VCaP (cell line): ENCODE measurements at regions not wholly inside any gene's neighbourhood (a gene's known extent, or its start where the extent isn't known, plus 50 kb on each side); places are given as distances from the start of the nearest gene placed in this dataset.

ENCODE experiments used
- H3K27ac ChIP-seq: fragments of 450-650 bp; 2 replicates; pipeline ENCODE4 v1.5.1; 2017
- CTCF ChIP-seq: fragments of 450-650 bp; conservative IDR thresholded peaks from 2 replicates; pipeline ENCODE4 v1.5.1; 2017; ENCODE audit warnings: mild to moderate bottlenecking, moderate library complexity

DNA sequence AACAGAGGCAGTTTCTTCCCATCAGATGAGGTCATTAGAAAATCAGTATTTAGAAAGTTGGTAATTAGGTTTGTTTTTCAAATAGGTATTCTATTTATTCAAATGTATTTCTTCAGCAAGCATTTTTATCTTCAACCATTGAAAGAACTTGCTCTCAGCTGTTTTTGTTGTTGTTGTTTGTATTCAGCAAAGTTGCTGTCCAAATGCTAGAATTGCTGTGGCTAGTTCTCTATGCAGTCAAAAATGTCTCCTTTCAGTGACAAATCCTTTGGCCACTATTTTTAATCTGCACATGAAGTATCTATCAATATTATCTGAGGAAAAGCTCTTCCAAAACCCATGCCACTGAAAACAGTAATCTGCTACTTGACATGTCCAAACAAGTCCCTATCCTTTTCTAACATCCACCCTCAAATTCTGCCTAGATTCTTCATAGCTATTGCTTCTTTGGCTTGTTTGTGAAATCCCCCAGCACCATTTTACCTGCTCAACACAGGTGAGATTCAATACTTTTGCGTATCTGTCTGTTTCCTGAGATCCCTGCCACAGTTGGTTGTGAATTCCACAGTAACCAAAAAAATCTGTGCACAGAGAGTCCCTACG is 1005.4 kb downstream of the GRIK2 start:
- TF ChIP-seq CTCF = no peak
- no peak overlapping the region for H3K27ac ChIP-seq

- no peak for TF ChIP-seq CTCF
- no peak overlapping the region; the same call in 1 of the 2 replicates for H3K27ac ChIP-seq
Measured at GRCh38 chr6:102390541-102390940, 997.0 kb downstream of the GRIK2 start.

- no peak overlapping the region for H3K27ac ChIP-seq
- TF ChIP-seq CTCF = no peak
Measured at GRCh38 chr6:102389994-102390393, 996.5 kb downstream of the GRIK2 start.

DNA sequence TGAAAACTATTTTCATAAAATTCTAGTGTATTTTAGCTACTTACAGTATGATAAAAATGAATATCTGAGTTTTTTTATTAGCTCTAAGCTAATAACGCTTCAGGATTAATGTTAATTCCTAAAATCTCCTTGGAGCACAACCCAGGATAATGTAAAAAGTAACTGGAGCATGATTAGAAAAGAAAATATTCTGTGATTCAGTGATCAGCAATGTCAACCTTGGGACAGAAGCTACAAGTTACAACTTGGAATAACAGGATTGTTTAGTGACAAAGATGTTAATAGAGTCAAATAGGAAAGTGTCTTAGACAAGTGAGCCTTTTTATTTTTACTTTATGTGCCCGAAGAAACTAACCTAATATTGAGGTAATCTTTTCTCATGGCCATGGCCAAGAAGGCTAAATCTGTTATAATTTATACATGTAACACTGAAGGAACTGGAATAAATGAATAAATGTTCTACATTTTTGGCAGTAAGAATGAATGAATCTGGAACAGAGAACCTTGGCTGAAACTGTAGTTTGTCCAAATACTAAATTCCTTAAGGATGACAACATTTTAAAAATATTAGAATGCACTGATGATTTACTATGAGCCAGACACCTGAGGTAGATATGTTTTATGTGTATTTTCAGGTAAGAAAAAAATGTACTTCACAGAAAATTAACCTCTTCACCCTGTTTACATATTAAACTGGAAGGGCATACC is 994.0 kb downstream of the GRIK2 start:
- TF ChIP-seq CTCF = no peak
- no peak overlapping the region for H3K27ac ChIP-seq

DNA sequence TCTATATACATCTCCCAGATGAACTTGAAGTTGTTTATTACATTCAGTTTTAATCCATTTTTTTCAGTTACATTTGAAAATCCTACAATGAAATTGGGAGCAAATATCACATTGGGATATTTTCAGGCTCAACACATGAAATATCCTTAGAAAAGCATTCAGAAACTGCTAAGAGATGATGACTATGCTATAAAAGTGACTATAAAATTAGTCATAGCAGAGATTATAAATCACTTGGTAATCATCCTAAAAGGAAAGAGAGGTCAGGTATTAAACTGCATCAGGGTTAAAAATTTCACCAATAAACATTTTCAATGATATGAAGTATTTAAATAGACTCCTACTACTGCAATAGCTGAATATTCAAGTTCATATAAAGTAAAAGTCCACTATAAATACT is 987.7 kb downstream of the GRIK2 start:
- H3K27ac ChIP-seq = no peak overlapping the region; the same call in 1 of the 2 replicates
- no peak for TF ChIP-seq CTCF

DNA sequence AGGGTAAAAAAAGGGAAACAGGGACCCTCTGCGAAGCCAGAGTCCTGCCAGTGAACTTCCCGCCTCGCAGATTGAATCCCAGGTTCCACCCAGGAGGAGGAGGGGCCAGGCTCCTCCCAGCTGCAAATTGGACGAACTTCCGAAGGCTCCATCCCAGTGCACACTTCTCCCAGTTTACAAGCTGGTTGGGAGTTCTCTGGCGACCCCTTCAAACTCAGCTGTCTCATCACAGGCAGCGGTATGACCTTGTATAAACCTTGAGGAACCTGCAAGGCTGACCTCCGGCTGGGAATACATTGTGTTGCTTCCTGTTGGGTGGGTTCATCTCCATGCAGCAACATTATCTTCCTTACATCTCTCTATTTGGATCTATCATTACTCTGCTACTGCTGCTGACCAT is 962.7 kb downstream of the GRIK2 start:
- no peak for TF ChIP-seq CTCF
- no peak overlapping the region for H3K27ac ChIP-seq

DNA sequence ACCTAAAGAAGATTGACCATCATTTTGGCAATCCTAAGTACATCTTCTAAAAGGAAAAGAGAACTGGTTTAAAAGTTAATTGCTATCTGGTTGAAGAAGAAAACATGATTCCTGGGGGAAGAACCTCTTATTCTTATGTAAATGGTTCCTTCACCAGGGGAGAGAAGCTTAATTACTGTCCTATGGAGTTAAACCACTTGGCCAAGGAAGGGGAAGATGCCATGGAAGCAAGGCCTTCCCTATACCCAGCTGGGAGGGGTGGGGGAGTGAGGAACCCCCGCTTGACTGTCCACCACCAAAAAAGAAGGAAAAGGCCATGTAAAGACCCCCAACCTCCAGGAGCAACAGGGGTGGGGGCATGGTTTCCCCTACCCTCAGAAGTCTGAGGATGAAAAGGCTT is 962.1 kb downstream of the GRIK2 start:
- H3K27ac ChIP-seq = no peak overlapping the region
- TF ChIP-seq CTCF = no peak
